Endothelial cell of hepatic sinusoid (primary cell): ENCODE measurements at regions not wholly inside any gene's neighbourhood (a gene's known extent, or its start where the extent isn't known, plus 50 kb on each side); places are given as distances from the start of the nearest gene placed in this dataset.

ENCODE experiments used
- in situ Hi-C: cut with HindIII; loops from 2 replicates; pipeline ENCODE4 v1.10.0; 2017; ENCODE audit warnings: low sequenced_read_pairs

GRCh38 chr2:164439885-164440284 is 181.4 kb downstream of the GRB14 start:
- in situ Hi-C loops, result no loop called here

- in situ Hi-C loops, result no loop called here
Measured at GRCh38 chr2:164439235-164439634, 182.0 kb downstream of the GRB14 start.

GRCh38 chr2:164438490-164439205 is 182.6 kb downstream of the GRB14 start:
- in situ Hi-C loops, result no loop called here

GRCh38 chr2:164436131-164436530 is 185.2 kb downstream of the GRB14 start:
- in situ Hi-C loops, result no loop called here

- in situ Hi-C loops, result no loop called here
Measured at GRCh38 chr2:164430166-164430783, 191.0 kb downstream of the GRB14 start.

- in situ Hi-C loops, result no loop called here
Measured at GRCh38 chr2:164429354-164429753, 191.9 kb downstream of the GRB14 start.

GRCh38 chr2:164427111-164427510 is 194.2 kb downstream of the GRB14 start:
- in situ Hi-C loops, result no loop called here

GRCh38 chr2:164420787-164421186 is 200.5 kb downstream of the GRB14 start:
- in situ Hi-C loops, result no loop called here

GRCh38 chr2:164412831-164413230 is 208.5 kb downstream of the GRB14 start:
- in situ Hi-C loops, result no loop called here

GRCh38 chr2:164389411-164389810 is 231.9 kb downstream of the GRB14 start:
- in situ Hi-C loops, result no loop called here

GRCh38 chr2:164388511-164388910 is 232.8 kb downstream of the GRB14 start:
- in situ Hi-C loops, result no loop called here

- in situ Hi-C loops, result no loop called here
Measured at GRCh38 chr2:164386231-164386630, 235.1 kb downstream of the GRB14 start.

GRCh38 chr2:164384434-164384833 is 236.8 kb downstream of the GRB14 start:
- in situ Hi-C loops, result no loop called here

- in situ Hi-C loops, result no loop called here
Measured at GRCh38 chr2:164371916-164372315, 249.4 kb downstream of the GRB14 start.

- in situ Hi-C loops, result no loop called here
Measured at GRCh38 chr2:164369366-164369765, 251.9 kb downstream of the GRB14 start.

GRCh38 chr2:164368896-164369295 is 252.4 kb downstream of the GRB14 start:
- in situ Hi-C loops, result no loop called here

GRCh38 chr2:164363646-164364045 is 257.6 kb downstream of the GRB14 start:
- in situ Hi-C loops, result no loop called here

GRCh38 chr2:164351536-164351935 is 269.7 kb downstream of the GRB14 start:
- in situ Hi-C loops, result no loop called here

- in situ Hi-C loops, result no loop called here
Measured at GRCh38 chr2:164335947-164336346, 285.3 kb downstream of the GRB14 start.

- in situ Hi-C loops, result no loop called here
Measured at GRCh38 chr2:164335128-164335527, 286.2 kb downstream of the GRB14 start.

GRCh38 chr2:164328310-164328709 is 293.0 kb downstream of the GRB14 start:
- in situ Hi-C loops, result no loop called here

- in situ Hi-C loops, result no loop called here
Measured at GRCh38 chr2:164323978-164324377, 297.3 kb downstream of the GRB14 start.

- in situ Hi-C loops, result no loop called here
Measured at GRCh38 chr2:164314148-164314547, 307.1 kb downstream of the GRB14 start.
